MCF 10A (cell line): ENCODE measurements at regions not wholly inside any gene's neighbourhood (a gene's known extent, or its start where the extent isn't known, plus 50 kb on each side); places are given as distances from the start of the nearest gene placed in this dataset.

Experiments
- BruUV-seq: library from RNA; stranded (reverse); fragments of 400-500 nt; replicated peaks from 2 replicates; lab custom pipeline; 2021; lab: Mats Ljungman, UMichigan
- CTCF ChIA-PET: fragments of 300-600 bp; sonication (Branson Sonifier 250); formaldehyde crosslinking; extraction: SDS; loops from one replicate; lab custom pipeline; 2021; ENCODE audit warnings: antibody characterized with exemption, inconsistent platforms; lab: Yijun Ruan, JAX
- POLR2A ChIA-PET: fragments of 300-600, 350-650 bp; sonication (Branson Sonifier 250); formaldehyde crosslinking; extraction: SDS; loops from one replicate; lab custom pipeline; 2020; ENCODE audit warnings: antibody characterized with exemption, inconsistent platforms; lab: Yijun Ruan, JAX
- DNase-seq: peaks from one replicate; pipeline ENCODE4 v3.0.0-alpha.2; 2018; ENCODE audit not compliant: unreplicated experiment
- H3K27ac Mint-ChIP-seq: one replicate; pipeline ENCODE4 v1.8.0; 2022; ENCODE audit warnings: mild to moderate bottlenecking, low read depth, mixed read lengths; ENCODE audit not compliant: unreplicated experiment
- H3K27me3 Mint-ChIP-seq: one replicate; pipeline ENCODE4 v1.8.0; 2022; ENCODE audit warnings: mixed read lengths; ENCODE audit not compliant: insufficient read depth, unreplicated experiment
- H3K36me3 Mint-ChIP-seq: one replicate; pipeline ENCODE4 v1.8.0; 2022; ENCODE audit warnings: mild to moderate bottlenecking, moderate library complexity, mixed read lengths; ENCODE audit not compliant: insufficient read depth, unreplicated experiment
- H3K4me1 Mint-ChIP-seq: one replicate; pipeline ENCODE4 v1.8.0; 2022; ENCODE audit warnings: mixed read lengths; ENCODE audit not compliant: insufficient read depth, unreplicated experiment
- H3K4me3 Mint-ChIP-seq: one replicate; pipeline ENCODE4 v1.8.0; 2022; ENCODE audit warnings: mild to moderate bottlenecking, moderate library complexity, mixed read lengths; ENCODE audit not compliant: unreplicated experiment
- H3K9me3 Mint-ChIP-seq: one replicate; pipeline ENCODE4 v1.8.0; 2022; ENCODE audit warnings: mixed read lengths; ENCODE audit not compliant: unreplicated experiment
- CTCF ChIP-seq: fragments of 200-600 bp; IDR thresholded peaks from one replicate; pipeline ENCODE4 v1.8.0; 2022; ENCODE audit warnings: antibody characterized with exemption, mild to moderate bottlenecking; ENCODE audit not compliant: unreplicated experiment
- intact Hi-C: fragments of 100-400 bp; cut with micrococcal nuclease; formaldehyde crosslinking; loops from 2 replicates; pipeline ENCODE4 v1.14.1; 2022

DNA sequence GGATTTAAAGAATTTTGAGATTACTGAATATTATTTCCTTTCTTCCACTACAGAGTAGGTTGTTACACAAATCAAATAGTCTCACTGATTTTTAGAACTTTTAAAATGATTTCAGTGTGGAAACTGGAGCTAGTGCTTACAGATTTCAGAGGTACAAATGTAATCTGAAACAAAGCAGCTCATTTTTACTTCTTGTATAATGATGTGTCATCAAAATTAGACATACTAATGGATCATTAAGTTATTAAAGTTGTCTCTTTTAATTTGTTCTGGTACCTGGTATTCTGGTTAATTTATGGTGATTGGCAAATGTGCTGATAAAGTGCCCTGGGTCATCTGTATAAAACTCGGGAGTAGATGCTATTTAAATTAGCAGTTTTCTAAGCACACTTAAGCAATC is 1528.3 kb downstream of the RPA4 start:
- POLR2A ChIA-PET, result no interaction called here
- H3K36me3 Mint-ChIP-seq, result no peaks in the 10 kb centered on the region
- no TSS peak for BruUV-seq

GRCh38 chrX:98422536-98422935 is 1538.8 kb downstream of the RPA4 start:
- CTCF ChIA-PET, result no interaction called here
- intact Hi-C loops, result no loop called here
- no peak for TF ChIP-seq CTCF
- H3K4me1 Mint-ChIP-seq, result no peaks in the 10 kb centered on the region
- BruUV-seq, result no TSS peak
- peaks cover 14% of the 10 kb centered on the region for H3K27me3 Mint-ChIP-seq
- POLR2A ChIA-PET, result interaction anchor here (1.3 kb wide), 1 partner anchor 17 kb away, joined by 3 read pairs; no protein-coding TSS in a partner anchor
- H3K9me3 Mint-ChIP-seq, result no peaks in the 10 kb centered on the region
- H3K4me3 Mint-ChIP-seq, result no peak overlapping the region
- no peaks in the 10 kb centered on the region for H3K36me3 Mint-ChIP-seq
- H3K27ac Mint-ChIP-seq, result no peak overlapping the region
- no peak for DNase-seq

More for the DNA sequence above, 1528.3 kb downstream of the RPA4 start:
- Mint-ChIP-seq H3K4me3 (no peak overlapping the region), H3K9me3 (no peaks in the 10 kb centered on the region), H3K4me1 (no peaks in the 10 kb centered on the region), H3K27me3 (peaks cover 41% of the 10 kb centered on the region), H3K27ac (no peak overlapping the region)
- no peak for TF ChIP-seq CTCF
- CTCF ChIA-PET, result no interaction called here
- DNase-seq, result no peak
- intact Hi-C loops, result no loop called here

- Mint-ChIP-seq H3K27ac (no peak overlapping the region), H3K4me1 (no peaks in the 10 kb centered on the region), H3K27me3 (peaks cover 38% of the 10 kb centered on the region), H3K36me3 (no peaks in the 10 kb centered on the region), H3K9me3 (no peaks in the 10 kb centered on the region), H3K4me3 (no peak overlapping the region)
- POLR2A ChIA-PET, result no interaction called here
- TF ChIP-seq CTCF, result no peak
- CTCF ChIA-PET, result interaction anchor here (0.7 kb wide), 1 partner anchor 63 kb away, joined by 3 read pairs; no protein-coding TSS in a partner anchor
- no peak for DNase-seq
- intact Hi-C loops, result no loop called here
- BruUV-seq, result no TSS peak
Observed at GRCh38 chrX:98432413-98432812, 1548.7 kb downstream of the RPA4 start.

GRCh38 chrX:98448524-98448923 is 1564.8 kb downstream of the RPA4 start:
- Mint-ChIP-seq H3K4me3 (no peak overlapping the region), H3K27me3 (peaks cover 7% of the 10 kb centered on the region), H3K9me3 (peaks cover 10% of the 10 kb centered on the region), H3K27ac (no peak overlapping the region), H3K4me1 (no peaks in the 10 kb centered on the region), H3K36me3 (no peaks in the 10 kb centered on the region)
- intact Hi-C loops, result no loop called here
- POLR2A ChIA-PET, result no interaction called here
- no TSS peak for BruUV-seq
- CTCF ChIA-PET, result no interaction called here
- no peak for TF ChIP-seq CTCF
- no peak for DNase-seq
